ENCODE measurements at regions not wholly inside any gene's neighbourhood (a gene's known extent, or its start where the extent isn't known, plus 50 kb on each side); places are given as distances from the start of the nearest gene placed in this dataset.

DNA sequence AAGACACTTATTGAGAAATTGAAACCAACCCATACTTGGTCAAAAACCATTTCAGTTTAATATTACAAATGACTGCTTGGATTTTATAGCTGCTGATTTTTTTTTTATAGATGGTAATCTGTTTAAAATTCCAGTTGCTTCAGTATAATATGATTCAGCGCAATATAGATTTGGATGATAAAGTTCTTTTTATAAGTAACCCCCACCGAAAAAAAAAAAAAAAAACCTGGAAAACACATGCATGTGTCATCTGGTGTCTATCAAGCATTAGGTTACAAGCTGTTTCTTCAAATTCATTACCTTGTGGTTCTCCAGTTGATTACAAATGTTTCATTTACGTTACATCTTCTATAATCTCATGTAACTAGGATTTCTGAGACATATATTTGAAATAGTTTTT, 356.6 kb upstream of the ROBO2 start:
- TF ChIP-seq FOXM1 (IDR thresholded peaks at IDR 0.05; ENCODE audit: borderline replicate concordance, low read depth) (no peak), TAF1 (IDR thresholded peaks at IDR 0.05; ENCODE audit: low read depth) (no peak), RAD21 (IDR thresholded peaks at IDR 0.05; ENCODE audit: low read depth) (no peak), EGR1 (IDR thresholded peaks at IDR 0.05) (no peak), EP300 (IDR thresholded peaks at IDR 0.05; ENCODE audit: borderline replicate concordance) (no peak), YY1 (IDR thresholded peaks at IDR 0.05; ENCODE audit: low read depth) (no peak), CEBPB (IDR thresholded peaks at IDR 0.05) (no peak), CREB1 (IDR thresholded peaks at IDR 0.05; ENCODE audit: low read depth) (no peak)
- TF ChIP-seq, protein P1, sequence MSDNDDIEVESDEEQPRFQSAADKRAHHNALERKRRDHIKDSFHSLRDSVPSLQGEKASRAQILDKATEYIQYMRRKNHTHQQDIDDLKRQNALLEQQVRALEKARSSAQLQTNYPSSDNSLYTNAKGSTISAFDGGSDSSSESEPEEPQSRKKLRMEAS (IDR thresholded peaks at IDR 0.05): no peak
- TF ChIP-seq, protein P2, sequence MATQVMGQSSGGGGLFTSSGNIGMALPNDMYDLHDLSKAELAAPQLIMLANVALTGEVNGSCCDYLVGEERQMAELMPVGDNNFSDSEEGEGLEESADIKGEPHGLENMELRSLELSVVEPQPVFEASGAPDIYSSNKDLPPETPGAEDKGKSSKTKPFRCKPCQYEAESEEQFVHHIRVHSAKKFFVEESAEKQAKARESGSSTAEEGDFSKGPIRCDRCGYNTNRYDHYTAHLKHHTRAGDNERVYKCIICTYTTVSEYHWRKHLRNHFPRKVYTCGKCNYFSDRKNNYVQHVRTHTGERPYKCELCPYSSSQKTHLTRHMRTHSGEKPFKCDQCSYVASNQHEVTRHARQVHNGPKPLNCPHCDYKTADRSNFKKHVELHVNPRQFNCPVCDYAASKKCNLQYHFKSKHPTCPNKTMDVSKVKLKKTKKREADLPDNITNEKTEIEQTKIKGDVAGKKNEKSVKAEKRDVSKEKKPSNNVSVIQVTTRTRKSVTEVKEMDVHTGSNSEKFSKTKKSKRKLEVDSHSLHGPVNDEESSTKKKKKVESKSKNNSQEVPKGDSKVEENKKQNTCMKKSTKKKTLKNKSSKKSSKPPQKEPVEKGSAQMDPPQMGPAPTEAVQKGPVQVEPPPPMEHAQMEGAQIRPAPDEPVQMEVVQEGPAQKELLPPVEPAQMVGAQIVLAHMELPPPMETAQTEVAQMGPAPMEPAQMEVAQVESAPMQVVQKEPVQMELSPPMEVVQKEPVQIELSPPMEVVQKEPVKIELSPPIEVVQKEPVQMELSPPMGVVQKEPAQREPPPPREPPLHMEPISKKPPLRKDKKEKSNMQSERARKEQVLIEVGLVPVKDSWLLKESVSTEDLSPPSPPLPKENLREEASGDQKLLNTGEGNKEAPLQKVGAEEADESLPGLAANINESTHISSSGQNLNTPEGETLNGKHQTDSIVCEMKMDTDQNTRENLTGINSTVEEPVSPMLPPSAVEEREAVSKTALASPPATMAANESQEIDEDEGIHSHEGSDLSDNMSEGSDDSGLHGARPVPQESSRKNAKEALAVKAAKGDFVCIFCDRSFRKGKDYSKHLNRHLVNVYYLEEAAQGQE (IDR thresholded peaks at IDR 0.05; ENCODE audit: low read depth): no peak
- TF ChIP-seq, protein P3, sequence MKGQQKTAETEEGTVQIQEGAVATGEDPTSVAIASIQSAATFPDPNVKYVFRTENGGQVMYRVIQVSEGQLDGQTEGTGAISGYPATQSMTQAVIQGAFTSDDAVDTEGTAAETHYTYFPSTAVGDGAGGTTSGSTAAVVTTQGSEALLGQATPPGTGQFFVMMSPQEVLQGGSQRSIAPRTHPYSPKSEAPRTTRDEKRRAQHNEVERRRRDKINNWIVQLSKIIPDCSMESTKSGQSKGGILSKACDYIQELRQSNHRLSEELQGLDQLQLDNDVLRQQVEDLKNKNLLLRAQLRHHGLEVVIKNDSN (IDR thresholded peaks at IDR 0.05): no peak
